Peyer's patch (tissue), 4 donors: ENCODE measurements at regions not wholly inside any gene's neighbourhood (a gene's known extent, or its start where the extent isn't known, plus 50 kb on each side); places are given as distances from the start of the nearest gene placed in this dataset.

Experiments used
- DNase-seq, 3 donors: peaks; one replicate each; pipeline ENCODE4 v3.0.0-alpha.2; 2017 to 2019
- H3K27ac ChIP-seq, 4 donors: fragments of 200-600 bp; sonication (generic); one replicate each; pipeline ENCODE4 v1.5.1; 2016 to 2019
- H3K27me3 ChIP-seq, 2 donors: fragments of 200-600 bp; sonication (generic); one replicate each; pipeline ENCODE4 v1.5.1; 2019
- H3K36me3 ChIP-seq, 3 donors: fragments of 200-600 bp; sonication (generic); one replicate each; pipeline ENCODE4 v1.5.1; 2016 to 2019
- H3K4me1 ChIP-seq, 4 donors: fragments of 200-600 bp; sonication (generic); one replicate each; pipeline ENCODE4 v1.5.1; 2016 to 2019
- H3K4me3 ChIP-seq, 4 donors: fragments of 200-600 bp; sonication (generic); 1 replicate in 3 of 4; 2 replicates in 1 of 4; pipeline ENCODE4 v1.5.1; 2016 to 2019; ENCODE audit warnings: mild to moderate bottlenecking in 1 of 4
- H3K9me3 ChIP-seq, 4 donors: fragments of 200-600 bp; sonication (generic); one replicate each; pipeline ENCODE4 v1.5.1; 2016 to 2019; ENCODE audit warnings: mild to moderate bottlenecking in 1 of 4
- POLR2A ChIP-seq, 2 donors: fragments of 450-650 bp; IDR thresholded peaks; one replicate each; pipeline ENCODE4 v1.5.1; 2017; ENCODE audit warnings: antibody characterized with exemption in 2 of 2, mild to moderate bottlenecking in 2 of 2, moderate library complexity in 2 of 2
- TF ChIP-seq, protein P1 (sequence below), 6 experiments: fragments of 450-650 bp in 4 of 6; fragments of 200-600 bp in 2 of 6; sonication (generic) in 1 of 6; IDR thresholded peaks; one replicate each; pipeline ENCODE4 v1.5.1; 2017 to 2019; ENCODE audit warnings: antibody characterized with exemption in 6 of 6, mild to moderate bottlenecking in 3 of 6, moderate library complexity in 1 of 6

DNA sequence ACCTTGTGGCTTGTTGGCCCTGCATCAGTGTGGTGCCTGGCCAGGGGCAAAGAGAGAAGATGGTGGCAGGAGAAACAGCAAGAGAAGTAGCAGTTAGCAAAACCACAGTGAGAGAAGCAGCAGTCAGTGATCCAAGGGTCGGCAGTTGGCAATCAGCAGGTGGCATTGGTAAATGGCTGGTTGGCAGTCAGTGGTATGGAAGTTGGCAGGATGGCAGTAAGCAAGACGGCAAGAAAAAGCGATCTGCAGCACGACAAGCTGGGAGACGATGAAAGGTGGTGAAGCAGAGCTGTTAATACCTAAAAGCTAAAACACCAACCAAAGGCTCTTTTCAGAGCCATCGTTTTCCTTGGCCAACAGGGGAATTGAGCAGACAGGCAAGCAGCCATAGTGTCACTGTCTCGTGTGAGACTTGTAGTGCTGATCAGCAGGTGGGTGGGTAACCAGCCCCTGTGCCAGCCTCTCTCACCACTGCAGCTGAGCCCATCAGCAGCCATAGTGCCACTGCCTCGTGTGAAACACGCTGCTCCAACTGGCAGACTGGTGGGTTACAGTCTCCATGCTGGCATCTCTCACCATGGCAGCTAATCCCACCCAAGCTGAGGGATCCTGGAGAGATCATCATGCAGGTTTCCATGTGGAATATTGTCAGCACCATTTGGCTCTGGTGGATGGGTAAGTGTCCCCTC, 2078.4 kb downstream of the PCDH7 start:
- Histone ChIP-seq H3K4me3 (no peak overlapping the region), H3K27me3 (no peaks in the 10 kb centered on the region), H3K4me1 (no peaks in the 10 kb centered on the region), H3K9me3 (no peaks in the 10 kb centered on the region), H3K27ac (no peak overlapping the region), H3K36me3 (no peaks in the 10 kb centered on the region)
- no peak for DNase-seq
- no peak for TF ChIP-seq POLR2A (IDR thresholded peaks at IDR 0.05)
- TF ChIP-seq, protein P1, sequence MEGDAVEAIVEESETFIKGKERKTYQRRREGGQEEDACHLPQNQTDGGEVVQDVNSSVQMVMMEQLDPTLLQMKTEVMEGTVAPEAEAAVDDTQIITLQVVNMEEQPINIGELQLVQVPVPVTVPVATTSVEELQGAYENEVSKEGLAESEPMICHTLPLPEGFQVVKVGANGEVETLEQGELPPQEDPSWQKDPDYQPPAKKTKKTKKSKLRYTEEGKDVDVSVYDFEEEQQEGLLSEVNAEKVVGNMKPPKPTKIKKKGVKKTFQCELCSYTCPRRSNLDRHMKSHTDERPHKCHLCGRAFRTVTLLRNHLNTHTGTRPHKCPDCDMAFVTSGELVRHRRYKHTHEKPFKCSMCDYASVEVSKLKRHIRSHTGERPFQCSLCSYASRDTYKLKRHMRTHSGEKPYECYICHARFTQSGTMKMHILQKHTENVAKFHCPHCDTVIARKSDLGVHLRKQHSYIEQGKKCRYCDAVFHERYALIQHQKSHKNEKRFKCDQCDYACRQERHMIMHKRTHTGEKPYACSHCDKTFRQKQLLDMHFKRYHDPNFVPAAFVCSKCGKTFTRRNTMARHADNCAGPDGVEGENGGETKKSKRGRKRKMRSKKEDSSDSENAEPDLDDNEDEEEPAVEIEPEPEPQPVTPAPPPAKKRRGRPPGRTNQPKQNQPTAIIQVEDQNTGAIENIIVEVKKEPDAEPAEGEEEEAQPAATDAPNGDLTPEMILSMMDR (IDR thresholded peaks at IDR 0.05): no peak

DNA sequence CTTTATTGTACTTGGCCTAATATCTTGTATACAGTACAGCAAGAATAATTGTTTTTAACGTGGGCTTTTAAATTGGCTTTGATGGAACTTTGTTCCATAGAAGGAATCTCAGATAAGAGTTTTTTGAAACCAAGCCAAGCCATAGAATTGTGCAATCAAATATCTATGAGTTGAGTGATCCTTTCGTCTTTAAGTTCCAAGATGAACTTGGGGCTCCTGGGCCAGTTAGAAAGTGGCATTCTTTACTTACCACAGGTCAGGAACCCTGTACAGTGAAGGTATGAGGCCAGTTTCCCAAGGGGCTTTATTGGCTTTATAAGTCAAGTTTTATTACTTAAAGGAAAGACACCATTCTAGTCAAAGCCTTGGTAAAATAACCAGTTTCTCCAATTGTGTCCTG, 2104.2 kb downstream of the PCDH7 start:
- TF ChIP-seq, protein P1 (IDR thresholded peaks at IDR 0.05): no peak
- TF ChIP-seq POLR2A (IDR thresholded peaks at IDR 0.05): no peak
- Histone ChIP-seq H3K27ac (no peak overlapping the region), H3K36me3 (no peaks in the 10 kb centered on the region), H3K27me3 (no peaks in the 10 kb centered on the region), H3K9me3 (no peaks in the 10 kb centered on the region), H3K4me3 (no peak overlapping the region), H3K4me1 (no peaks in the 10 kb centered on the region)
- no peak for DNase-seq

DNA sequence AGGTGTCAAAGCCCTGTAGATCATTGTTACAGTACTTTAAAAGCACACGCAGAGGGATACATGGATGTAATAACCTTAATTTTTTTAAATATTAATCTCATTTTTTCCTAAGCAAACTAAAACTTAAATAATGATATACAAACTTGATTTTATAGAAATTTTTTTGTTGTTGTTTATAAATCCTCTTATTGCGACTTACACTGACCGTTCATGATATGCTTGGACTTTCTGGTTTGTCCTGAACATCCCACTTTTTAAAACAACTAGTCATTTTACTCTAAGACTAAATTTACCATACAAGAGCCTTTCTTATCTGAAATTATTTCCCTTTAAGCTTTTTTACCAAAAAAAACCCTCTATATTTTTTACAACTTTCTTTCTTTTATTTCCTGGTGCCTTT, 2106.0 kb downstream of the PCDH7 start:
- H3K4me1 ChIP-seq: no peaks in the 10 kb centered on the region

DNA sequence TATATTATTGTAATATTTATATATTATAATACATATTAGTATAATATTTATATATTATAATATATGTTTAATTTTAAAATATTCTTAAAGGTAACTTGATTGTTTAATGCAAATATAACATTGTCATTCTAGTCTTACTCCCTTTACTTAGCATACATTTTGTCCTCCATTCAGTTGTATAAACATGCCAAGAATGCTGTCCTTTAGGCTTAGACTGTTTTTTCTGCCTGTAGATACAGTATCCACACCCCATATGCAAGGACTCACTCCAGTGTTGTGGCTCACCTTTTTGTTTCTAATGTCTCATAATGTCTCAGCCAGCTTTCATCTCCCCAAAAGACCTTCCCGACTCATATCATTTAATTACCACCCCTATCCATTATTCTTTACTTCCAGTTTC, 2110.0 kb downstream of the PCDH7 start:
- TF ChIP-seq POLR2A (IDR thresholded peaks at IDR 0.05): no peak
- TF ChIP-seq, protein P1 (IDR thresholded peaks at IDR 0.05): no peak
- Histone ChIP-seq H3K27ac (no peak overlapping the region), H3K27me3 (no peaks in the 10 kb centered on the region), H3K9me3 (no peaks in the 10 kb centered on the region), H3K4me3 (no peak overlapping the region), H3K4me1 (no peaks in the 10 kb centered on the region), H3K36me3 (no peaks in the 10 kb centered on the region)
- no peak for DNase-seq

More for the DNA sequence above, 2106.0 kb downstream of the PCDH7 start:
- Histone ChIP-seq H3K27ac (no peak overlapping the region), H3K4me3 (no peak overlapping the region), H3K27me3 (no peaks in the 10 kb centered on the region), H3K36me3 (no peaks in the 10 kb centered on the region), H3K9me3 (no peaks in the 10 kb centered on the region)
- DNase-seq: no peak
- TF ChIP-seq POLR2A (IDR thresholded peaks at IDR 0.05): no peak
- TF ChIP-seq, protein P1 (IDR thresholded peaks at IDR 0.05): no peak

DNA sequence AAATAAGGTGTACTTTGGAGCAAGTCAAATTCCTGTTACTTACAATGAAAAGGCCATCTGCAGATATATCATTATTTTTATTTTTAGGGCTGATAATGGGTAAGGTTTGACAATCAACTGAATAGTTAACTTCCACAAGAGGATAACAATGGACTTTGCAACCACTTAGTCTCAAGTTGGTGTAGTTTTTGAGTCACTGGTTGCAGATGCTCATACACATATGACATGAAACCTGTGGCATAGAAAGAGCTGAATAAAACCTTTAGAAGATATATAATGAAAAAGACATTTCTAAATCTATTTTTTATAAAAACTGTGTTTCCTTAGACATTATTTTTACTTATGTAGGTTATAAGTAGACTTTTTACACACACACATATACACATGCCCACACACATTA, 2110.9 kb downstream of the PCDH7 start:
- Histone ChIP-seq H3K27me3 (no peaks in the 10 kb centered on the region), H3K36me3 (no peaks in the 10 kb centered on the region), H3K9me3 (no peaks in the 10 kb centered on the region), H3K4me3 (no peak overlapping the region), H3K27ac (no peak overlapping the region), H3K4me1 (no peaks in the 10 kb centered on the region)
- no peak for DNase-seq
- TF ChIP-seq, protein P1 (IDR thresholded peaks at IDR 0.05): no peak
- TF ChIP-seq POLR2A (IDR thresholded peaks at IDR 0.05): no peak
